Activated CD4-positive, alpha-beta T cell treated with anti-CD3 and anti-CD28 coated beads for 36 hours (primary cell): ENCODE measurements at regions not wholly inside any gene's neighbourhood (a gene's known extent, or its start where the extent isn't known, plus 50 kb on each side); places are given as distances from the start of the nearest gene placed in this dataset.

ENCODE experiments used
- ATAC-seq: fragments of 200-7000 bp; cut with Tn5 transposase; one replicate; pipeline ENCODE4 v1.10.0; 2021; ENCODE audit warnings: mild to moderate bottlenecking, moderate library complexity
- CTCF ChIA-PET: fragments of 350-600 bp; sonication (Branson Sonifier 250); formaldehyde crosslinking; loops from one replicate; lab custom pipeline; 2021; ENCODE audit warnings: antibody characterized with exemption; lab: Charles Lee
- POLR2A ChIA-PET: fragments of 350-600 bp; sonication (Branson Sonifier 250); formaldehyde crosslinking; loops from one replicate; lab custom pipeline; 2021; ENCODE audit warnings: antibody characterized with exemption, inconsistent platforms; lab: Charles Lee
- DNase-seq: peaks from one replicate; pipeline ENCODE4 v3.0.0-alpha.2; 2020
- H3K27ac Mint-ChIP-seq: one replicate; pipeline ENCODE4 v1.8.0; 2021; ENCODE audit warnings: mixed read lengths
- H3K27me3 Mint-ChIP-seq: one replicate; pipeline ENCODE4 v1.8.0; 2021; ENCODE audit warnings: mixed read lengths
- H3K36me3 Mint-ChIP-seq: one replicate; pipeline ENCODE4 v1.8.0; 2021; ENCODE audit warnings: low read depth, mixed read lengths
- H3K4me1 Mint-ChIP-seq: one replicate; pipeline ENCODE4 v1.8.0; 2021; ENCODE audit warnings: mixed read lengths
- H3K4me3 Mint-ChIP-seq: one replicate; pipeline ENCODE4 v1.8.0; 2021; ENCODE audit warnings: mild to moderate bottlenecking, moderate library complexity, mixed read lengths
- H3K9me3 Mint-ChIP-seq: one replicate; pipeline ENCODE4 v1.8.0; 2021; ENCODE audit warnings: low read depth, mixed read lengths
- intact Hi-C, 2 experiments: fragments of 100-400 bp; cut with DNase I in 1 of 2; cut with micrococcal nuclease in 1 of 2; formaldehyde crosslinking; loops; one replicate each; pipeline versions ENCODE4 v1.14.2 to v1.15.1; 2022 to 2024; cut with DNase I, micrococcal nuclease

GRCh38 chr22:46054091-46055073, 77.4 kb upstream of the WNT7B start:
- peaks cover 62% of the 10 kb centered on the region for H3K4me1 Mint-ChIP-seq
- peak; percentile 56 for DNase-seq
- no peaks in the 10 kb centered on the region for H3K9me3 Mint-ChIP-seq

GRCh38 chr22:46055181-46055875, 78.4 kb upstream of the WNT7B start:
- ATAC-seq = no peak
- H3K9me3 Mint-ChIP-seq = no peaks in the 10 kb centered on the region
- DNase-seq = no peak
- ChIA-PET POLR2A (interaction anchor here (1.2 kb wide), 1 partner anchor 19 kb away, joined by 3 read pairs; no protein-coding TSS in a partner anchor), CTCF (interaction anchor here (1.0 kb wide), 1 partner anchor 17 kb away, joined by 3 read pairs; no protein-coding TSS in a partner anchor)
- H3K36me3 Mint-ChIP-seq = peaks cover 5% of the 10 kb centered on the region
- H3K27ac Mint-ChIP-seq = peak overlapping the region; percentile 95
- peak overlapping the region; percentile 82 for H3K4me3 Mint-ChIP-seq
- intact Hi-C loops = loop anchor here in 1 of 2 experiments (2.0 kb wide), 1 partner anchor 17 kb away; no protein-coding TSS in a partner anchor
- peaks cover 61% of the 10 kb centered on the region for H3K4me1 Mint-ChIP-seq
- no peaks in the 10 kb centered on the region for H3K27me3 Mint-ChIP-seq

More at GRCh38 chr22:46054091-46055073, 77.4 kb upstream of the WNT7B start:
- intact Hi-C loops = loop anchor here (1.0 to 5.0 kb wide), 3 partner anchors 18 to 198 kb away; partner anchors contain the start of gene CDPF1 (in 1 of the 2)
- POLR2A ChIA-PET = interaction anchor here (1.0 to 1.5 kb wide), 3 partner anchors 10 to 18 kb away, joined by 3 to 6 read pairs (median 3); no protein-coding TSS in a partner anchor
- H3K27me3 Mint-ChIP-seq = no peaks in the 10 kb centered on the region
- peak overlapping the region; percentile 82 for H3K4me3 Mint-ChIP-seq
- peak overlapping the region; percentile 95 for H3K27ac Mint-ChIP-seq
- peaks cover 3% of the 10 kb centered on the region for H3K36me3 Mint-ChIP-seq
- ATAC-seq = peak; percentile 27
- CTCF ChIA-PET = interaction anchor here (0.6 to 2.0 kb wide), 4 partner anchors 9 to 21 kb away, joined by 3 to 9 read pairs (median 3); no protein-coding TSS in a partner anchor

- H3K36me3 Mint-ChIP-seq = peaks cover 5% of the 10 kb centered on the region
- no peaks in the 10 kb centered on the region for H3K9me3 Mint-ChIP-seq
- H3K27me3 Mint-ChIP-seq = no peaks in the 10 kb centered on the region
- no peak overlapping the region for H3K27ac Mint-ChIP-seq
- ChIA-PET CTCF (interaction anchor here (1.2 to 1.3 kb wide), 3 partner anchors 13 to 61 kb away, joined by 3 to 4 read pairs (median 4); no protein-coding TSS in a partner anchor), POLR2A (interaction anchor here (1.2 kb wide), 1 partner anchor 19 kb away, joined by 3 read pairs; no protein-coding TSS in a partner anchor)
- no peak for ATAC-seq
- H3K4me3 Mint-ChIP-seq = no peak overlapping the region
- peaks cover 61% of the 10 kb centered on the region for H3K4me1 Mint-ChIP-seq
- DNase-seq = no peak
- intact Hi-C loops = loop anchor here in 1 of 2 experiments (2.0 kb wide), 1 partner anchor 17 kb away; no protein-coding TSS in a partner anchor
These were observed 79.1 kb upstream of the WNT7B start for GRCh38 chr22:46055911-46056545.

GRCh38 chr22:46056546-46057245, 79.7 kb upstream of the WNT7B start:
- ATAC-seq (no peak), DNase-seq (no peak)
- peaks cover 54% of the 10 kb centered on the region for H3K4me1 Mint-ChIP-seq
- intact Hi-C loops = no loop called here
- H3K27me3 Mint-ChIP-seq = no peaks in the 10 kb centered on the region
- POLR2A ChIA-PET = no interaction called here
- CTCF ChIA-PET = interaction anchor here (1.2 to 1.3 kb wide), 3 partner anchors 13 to 60 kb away, joined by 3 to 4 read pairs (median 4); no protein-coding TSS in a partner anchor
- no peak overlapping the region for H3K4me3 Mint-ChIP-seq
- peaks cover 5% of the 10 kb centered on the region for H3K36me3 Mint-ChIP-seq
- H3K9me3 Mint-ChIP-seq = no peaks in the 10 kb centered on the region
- H3K27ac Mint-ChIP-seq = peak overlapping the region; percentile 37

- CTCF ChIA-PET = interaction anchor here (0.6 to 1.3 kb wide), 4 partner anchors 12 to 60 kb away, joined by 3 to 4 read pairs (median 4); no protein-coding TSS in a partner anchor
- ATAC-seq = no peak
- POLR2A ChIA-PET = interaction anchor here (1.0 kb wide), 1 partner anchor 44 kb away, joined by 5 read pairs; no protein-coding TSS in a partner anchor
- Mint-ChIP-seq H3K9me3 (no peaks in the 10 kb centered on the region), H3K36me3 (peaks cover 7% of the 10 kb centered on the region), H3K27me3 (no peaks in the 10 kb centered on the region), H3K4me3 (peak overlapping the region; percentile 28), H3K4me1 (peaks cover 52% of the 10 kb centered on the region), H3K27ac (peak overlapping the region; percentile 79)
- intact Hi-C loops = loop anchor here (1.0 kb wide), 2 partner anchors 13 to 21 kb away; no protein-coding TSS in a partner anchor
- peak; percentile 0 for DNase-seq
These were observed 80.5 kb upstream of the WNT7B start for GRCh38 chr22:46057246-46058090.

- peaks cover 48% of the 10 kb centered on the region for H3K4me1 Mint-ChIP-seq
- no peaks in the 10 kb centered on the region for H3K27me3 Mint-ChIP-seq
- peak; percentile 82 for ATAC-seq
- no peaks in the 10 kb centered on the region for H3K9me3 Mint-ChIP-seq
- peak overlapping the region; percentile 79 for H3K27ac Mint-ChIP-seq
- peak overlapping the region; percentile 28 for H3K4me3 Mint-ChIP-seq
- peaks cover 7% of the 10 kb centered on the region for H3K36me3 Mint-ChIP-seq
- DNase-seq = peak; percentile 66
- intact Hi-C loops = loop anchor here (1.0 kb wide), 2 partner anchors 12 to 22 kb away; no protein-coding TSS in a partner anchor
- CTCF ChIA-PET = no interaction called here
- POLR2A ChIA-PET = interaction anchor here (1.0 kb wide), 1 partner anchor 44 kb away, joined by 5 read pairs; no protein-coding TSS in a partner anchor
These were observed 81.1 kb upstream of the WNT7B start for GRCh38 chr22:46058091-46058420.

GRCh38 chr22:46058591-46059519, 81.9 kb upstream of the WNT7B start:
- no peaks in the 10 kb centered on the region for H3K27me3 Mint-ChIP-seq
- H3K36me3 Mint-ChIP-seq = peaks cover 7% of the 10 kb centered on the region
- H3K4me1 Mint-ChIP-seq = peaks cover 45% of the 10 kb centered on the region
- DNase-seq = peak; percentile 8
- ATAC-seq = no peak
- ChIA-PET POLR2A (interaction anchor here (1.0 kb wide), 1 partner anchor 45 kb away, joined by 5 read pairs; no protein-coding TSS in a partner anchor), CTCF (no interaction called here)
- no peaks in the 10 kb centered on the region for H3K9me3 Mint-ChIP-seq
- peak overlapping the region; percentile 83 for H3K27ac Mint-ChIP-seq
- intact Hi-C loops = loop anchor here (1.0 kb wide), 2 partner anchors 11 to 23 kb away; no protein-coding TSS in a partner anchor
- H3K4me3 Mint-ChIP-seq = no peak overlapping the region

- no peak overlapping the region for H3K4me3 Mint-ChIP-seq
- DNase-seq (no peak), ATAC-seq (no peak)
- intact Hi-C loops = no loop called here
- no peak overlapping the region for H3K27ac Mint-ChIP-seq
- no peaks in the 10 kb centered on the region for H3K9me3 Mint-ChIP-seq
- POLR2A ChIA-PET = no interaction called here
- peaks cover 5% of the 10 kb centered on the region for H3K36me3 Mint-ChIP-seq
- H3K4me1 Mint-ChIP-seq = peaks cover 43% of the 10 kb centered on the region
- CTCF ChIA-PET = interaction anchor here (0.6 kb wide), 1 partner anchor 743 kb away, joined by 3 read pairs; no protein-coding TSS in a partner anchor
- H3K27me3 Mint-ChIP-seq = no peaks in the 10 kb centered on the region
These were observed 83.5 kb upstream of the WNT7B start for GRCh38 chr22:46060292-46061123.
